ENCODE measurements at regions not wholly inside any gene's neighbourhood (a gene's known extent, or its start where the extent isn't known, plus 50 kb on each side); places are given as distances from the start of the nearest gene placed in this dataset.
A peak's percentile ranks its signal among the peaks of the same experiment; 100 is the strongest.

GRCh38 chr1:201761178-201761577 lies 67.8 kb upstream of the IPO9 start:
- DNase-seq (ENCODE audit: insufficient read length, low spot score) (no peak), FAIRE-seq (no peak)

- FAIRE-seq, result no peak
- DNase-seq (ENCODE audit: insufficient read length, low spot score), result no peak
Measured at GRCh38 chr1:201761871-201762270, 67.1 kb upstream of the IPO9 start.

- DNase-seq (ENCODE audit: insufficient read length, low spot score), result no peak
- FAIRE-seq, result no peak
Measured at GRCh38 chr1:201762381-201762780, 66.6 kb upstream of the IPO9 start.

- FAIRE-seq (no peak), DNase-seq (ENCODE audit: insufficient read length, low spot score) (no peak)
Measured at GRCh38 chr1:201763455-201764140, 65.4 kb upstream of the IPO9 start.

GRCh38 chr1:201764166-201764565 lies 64.8 kb upstream of the IPO9 start:
- no peak for FAIRE-seq

GRCh38 chr1:201764579-201764978 lies 64.4 kb upstream of the IPO9 start:
- FAIRE-seq (no peak), DNase-seq (ENCODE audit: insufficient read length, low spot score) (no peak)

More at GRCh38 chr1:201764166-201764565, 64.8 kb upstream of the IPO9 start:
- no peak for DNase-seq (ENCODE audit: insufficient read length, low spot score)

GRCh38 chr1:201766131-201766866 lies 62.7 kb upstream of the IPO9 start:
- DNase-seq (ENCODE audit: insufficient read length, low spot score) (peak; percentile 77), FAIRE-seq (peak; percentile 64)

- no peak for FAIRE-seq
Measured at GRCh38 chr1:201767339-201767738, 61.6 kb upstream of the IPO9 start.

GRCh38 chr1:201769072-201769471 lies 59.9 kb upstream of the IPO9 start:
- no peak for DNase-seq (ENCODE audit: insufficient read length, low spot score)
- FAIRE-seq, result no peak

More at GRCh38 chr1:201767339-201767738, 61.6 kb upstream of the IPO9 start:
- DNase-seq (ENCODE audit: insufficient read length, low spot score), result no peak

GRCh38 chr1:201769966-201770365 lies 59.0 kb upstream of the IPO9 start:
- DNase-seq (ENCODE audit: insufficient read length, low spot score) (no peak), FAIRE-seq (no peak)

GRCh38 chr1:201771466-201771865 lies 57.5 kb upstream of the IPO9 start:
- no peak for FAIRE-seq

GRCh38 chr1:201772178-201772577 lies 56.8 kb upstream of the IPO9 start:
- FAIRE-seq, result no peak
- no peak for DNase-seq (ENCODE audit: insufficient read length, low spot score)

More at GRCh38 chr1:201771466-201771865, 57.5 kb upstream of the IPO9 start:
- DNase-seq (ENCODE audit: insufficient read length, low spot score), result no peak

GRCh38 chr1:201773764-201774163 lies 55.2 kb upstream of the IPO9 start:
- FAIRE-seq, result no peak

GRCh38 chr1:201774224-201774982 lies 54.6 kb upstream of the IPO9 start:
- FAIRE-seq (no peak), DNase-seq (ENCODE audit: insufficient read length, low spot score) (no peak)

More at GRCh38 chr1:201773764-201774163, 55.2 kb upstream of the IPO9 start:
- no peak for DNase-seq (ENCODE audit: insufficient read length, low spot score)

GRCh38 chr1:201774983-201775344 lies 54.0 kb upstream of the IPO9 start:
- DNase-seq (ENCODE audit: insufficient read length, low spot score) (no peak), FAIRE-seq (no peak)

GRCh38 chr1:201775380-201775779 lies 53.6 kb upstream of the IPO9 start:
- DNase-seq (ENCODE audit: insufficient read length, low spot score), result no peak
- FAIRE-seq, result no peak

- FAIRE-seq (no peak), DNase-seq (ENCODE audit: insufficient read length, low spot score) (no peak)
Measured at GRCh38 chr1:201778279-201779065, 50.5 kb upstream of the IPO9 start.
